A172 (cell line): ENCODE measurements at regions not wholly inside any gene's neighbourhood (a gene's known extent, or its start where the extent isn't known, plus 50 kb on each side); places are given as distances from the start of the nearest gene placed in this dataset.
A peak's percentile ranks its signal among the peaks of the same experiment; 100 is the strongest.
"Not testable (repeated sequence)": the region's sequence is repeated elsewhere in the genome, so short reads cannot be mapped to it uniquely, and the experiment has no call there.

Experiments used
- DNase-seq: peaks from one replicate; pipeline ENCODE4 v3.0.0-alpha.2; 2015; ENCODE audit warnings: low spot score

- no peak for DNase-seq
These were observed 130.9 kb downstream of the DIRAS2 start for GRCh38 chr9:90511711-90512110.

DNA sequence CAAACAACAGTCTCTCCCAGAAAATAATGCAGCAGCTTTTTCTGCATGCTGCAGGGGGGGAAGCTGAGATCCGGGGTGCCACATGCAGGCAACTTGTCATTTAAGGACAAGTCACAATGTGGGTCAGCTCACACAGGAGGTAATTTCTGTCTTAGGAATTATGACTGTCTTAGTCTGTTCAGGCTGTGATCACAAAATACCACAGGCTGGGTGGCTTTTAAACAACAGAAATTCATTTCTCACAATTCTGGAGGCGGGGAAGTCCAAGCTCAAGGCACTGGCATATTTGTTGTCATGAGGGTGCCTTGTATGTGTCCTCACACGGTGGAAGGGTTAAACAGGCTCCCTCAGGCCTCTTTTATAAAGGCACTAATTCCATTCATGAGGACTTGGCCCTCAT lies 127.7 kb downstream of the DIRAS2 start:
- DNase-seq = no peak

DNA sequence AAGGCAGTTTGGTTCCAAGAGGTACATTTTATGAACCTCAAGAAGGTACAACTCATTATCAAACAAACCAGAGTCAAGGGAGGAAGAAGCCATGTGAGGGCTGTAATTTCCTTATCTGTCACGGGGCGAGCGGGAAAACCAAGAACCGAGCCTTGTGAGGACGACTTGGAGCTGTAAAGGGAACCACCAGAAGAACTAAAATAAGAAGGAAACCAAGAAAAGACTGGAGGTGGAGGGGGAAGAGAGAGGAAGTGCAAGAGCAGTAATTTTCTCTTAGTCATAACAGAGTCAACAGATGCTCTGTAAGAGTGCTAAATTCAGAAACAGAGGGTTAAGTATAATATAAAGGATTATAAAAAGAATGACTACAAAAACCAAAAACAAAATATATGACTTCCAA lies 127.1 kb downstream of the DIRAS2 start:
- DNase-seq = no peak

GRCh38 chr9:90517103-90517502 lies 125.5 kb downstream of the DIRAS2 start:
- DNase-seq = no peak

DNA sequence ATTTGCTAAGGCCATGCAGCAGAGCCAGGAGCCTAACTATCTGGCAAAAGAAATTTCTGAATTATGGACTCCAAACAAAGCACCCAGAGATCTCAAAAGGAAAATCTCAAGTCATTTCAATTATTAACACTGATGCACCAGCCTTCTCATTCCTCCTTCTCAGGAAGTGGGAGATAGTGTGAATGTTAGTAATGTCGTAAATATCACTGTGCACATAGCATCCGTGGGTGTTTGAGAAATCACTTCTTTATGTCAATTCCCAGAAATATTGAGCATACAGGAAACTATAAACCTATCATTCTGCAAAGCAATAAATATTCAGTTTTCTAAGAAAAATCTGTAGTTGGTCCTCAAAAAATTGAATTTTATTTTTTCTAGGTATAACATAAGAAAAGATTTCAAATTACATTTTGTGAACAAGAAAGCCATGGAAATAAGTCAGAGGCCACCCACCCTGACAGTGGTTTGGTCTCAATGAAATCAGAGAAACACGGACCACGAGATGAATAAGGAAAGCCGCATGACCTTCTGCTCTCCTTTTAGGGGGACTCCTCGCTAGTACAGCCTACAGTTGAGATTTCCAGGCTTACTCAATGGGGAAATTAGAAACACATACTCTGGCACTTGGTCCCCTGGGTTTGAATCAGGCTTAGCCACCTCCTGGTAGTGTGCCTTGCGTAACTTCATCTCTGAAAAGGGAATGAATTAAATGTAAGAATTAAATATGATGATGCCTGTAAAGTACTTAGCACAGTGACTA lies 120.6 kb downstream of the DIRAS2 start:
- DNase-seq = no peak

DNA sequence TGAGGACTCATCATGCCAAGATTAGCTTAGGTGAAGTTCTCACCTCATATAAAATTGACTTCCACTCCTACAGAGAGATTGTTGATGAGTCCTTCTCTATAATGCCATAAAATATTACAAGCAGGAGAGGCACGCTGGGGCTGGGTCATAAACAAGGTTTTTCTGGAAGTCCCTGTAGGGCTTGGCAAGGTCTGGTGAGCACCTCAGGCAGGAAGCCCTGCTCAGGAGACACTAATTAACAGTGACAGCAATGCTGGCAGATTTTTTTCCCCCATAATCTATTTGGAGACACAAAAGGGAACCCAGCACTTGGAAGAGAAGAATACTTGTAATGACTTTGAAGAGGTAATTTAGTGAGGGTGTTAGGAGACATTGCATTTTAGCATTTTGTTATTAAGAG lies 118.7 kb downstream of the DIRAS2 start:
- DNase-seq = no peak

GRCh38 chr9:90526386-90526785 lies 116.2 kb downstream of the DIRAS2 start:
- no peak for DNase-seq

DNA sequence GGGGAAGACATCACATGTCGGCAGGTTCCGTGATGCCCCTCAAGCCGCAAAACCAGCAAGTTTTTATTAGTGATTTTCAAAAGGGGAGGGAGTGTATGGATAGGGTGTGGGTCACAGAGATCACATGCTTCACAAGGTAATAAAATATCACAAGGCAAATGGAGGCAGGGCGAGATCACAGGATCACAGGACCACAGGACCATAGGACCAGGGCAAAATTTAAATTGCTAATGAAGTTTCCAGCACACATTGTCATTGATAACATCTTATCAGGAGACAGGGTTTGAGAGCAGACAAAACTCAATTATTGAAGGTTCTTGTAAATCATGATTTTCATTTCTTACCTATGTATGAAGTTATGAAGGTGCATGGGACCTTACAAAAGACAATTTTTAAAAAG lies 106.5 kb downstream of the DIRAS2 start:
- not testable (repeated sequence) for DNase-seq

DNA sequence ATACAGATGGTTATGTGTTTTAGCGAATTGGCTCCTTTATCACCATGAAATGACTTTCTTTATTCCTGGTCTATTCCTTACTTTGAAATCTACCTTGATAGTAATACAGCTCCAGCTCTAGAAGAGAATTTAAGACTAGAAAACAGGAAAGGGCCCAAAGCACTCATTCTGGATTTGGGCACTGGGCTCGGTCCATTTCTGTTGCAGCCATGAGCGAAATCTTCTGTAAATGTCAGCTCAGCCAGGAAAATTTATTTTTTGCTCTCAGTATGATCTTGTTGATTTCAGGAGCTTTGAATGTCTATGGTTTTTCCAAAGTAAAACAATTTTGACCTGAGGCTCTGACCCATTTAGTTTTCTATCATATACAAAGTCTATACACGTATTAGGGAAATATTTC lies 104.1 kb downstream of the DIRAS2 start:
- DNase-seq = no peak

DNA sequence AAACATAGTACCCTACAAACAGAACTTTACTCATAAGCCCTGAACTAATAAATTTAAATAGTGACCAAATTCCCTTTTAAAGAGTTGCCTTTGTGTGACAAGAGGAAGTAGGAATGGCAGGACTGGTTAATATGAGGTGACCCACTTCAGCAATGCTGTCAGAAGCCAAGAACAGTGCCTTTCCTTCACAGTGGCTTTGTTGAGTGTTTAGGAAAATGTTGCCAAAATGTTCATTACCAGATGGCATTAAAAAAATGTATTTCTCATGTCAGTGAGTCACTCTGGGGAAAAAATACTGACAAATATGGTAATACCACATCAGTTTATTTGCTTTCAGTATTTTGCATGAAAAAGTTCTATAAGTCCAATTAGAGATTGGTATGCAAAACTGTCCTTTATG lies 103.3 kb downstream of the DIRAS2 start:
- DNase-seq = no peak

DNA sequence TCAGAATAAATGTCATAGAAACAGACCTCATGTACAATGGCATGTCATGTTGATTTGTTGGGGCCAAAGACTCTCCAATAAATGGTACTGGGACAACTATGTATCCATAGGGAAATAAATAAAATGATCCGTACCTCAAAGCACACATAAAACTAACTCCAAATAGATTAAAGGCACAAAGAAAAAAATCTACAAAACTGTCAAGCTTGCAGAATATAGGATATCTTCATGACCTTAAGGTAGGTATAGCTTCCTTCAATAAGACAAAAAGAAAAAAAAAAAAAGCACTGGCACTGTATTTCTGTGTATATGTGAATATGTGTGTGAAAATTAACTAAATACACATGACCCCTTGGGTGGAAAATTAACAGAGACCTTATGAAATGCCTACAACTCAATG lies 101.9 kb downstream of the DIRAS2 start:
- DNase-seq = no peak

- no peak for DNase-seq
These were observed 98.1 kb downstream of the DIRAS2 start for GRCh38 chr9:90544488-90544887.

GRCh38 chr9:90546200-90546599 lies 96.4 kb downstream of the DIRAS2 start:
- DNase-seq = peak; percentile 95

GRCh38 chr9:90547896-90548295 lies 94.7 kb downstream of the DIRAS2 start:
- peak; percentile 8 for DNase-seq

GRCh38 chr9:90552317-90552716 lies 90.3 kb downstream of the DIRAS2 start:
- no peak for DNase-seq

DNA sequence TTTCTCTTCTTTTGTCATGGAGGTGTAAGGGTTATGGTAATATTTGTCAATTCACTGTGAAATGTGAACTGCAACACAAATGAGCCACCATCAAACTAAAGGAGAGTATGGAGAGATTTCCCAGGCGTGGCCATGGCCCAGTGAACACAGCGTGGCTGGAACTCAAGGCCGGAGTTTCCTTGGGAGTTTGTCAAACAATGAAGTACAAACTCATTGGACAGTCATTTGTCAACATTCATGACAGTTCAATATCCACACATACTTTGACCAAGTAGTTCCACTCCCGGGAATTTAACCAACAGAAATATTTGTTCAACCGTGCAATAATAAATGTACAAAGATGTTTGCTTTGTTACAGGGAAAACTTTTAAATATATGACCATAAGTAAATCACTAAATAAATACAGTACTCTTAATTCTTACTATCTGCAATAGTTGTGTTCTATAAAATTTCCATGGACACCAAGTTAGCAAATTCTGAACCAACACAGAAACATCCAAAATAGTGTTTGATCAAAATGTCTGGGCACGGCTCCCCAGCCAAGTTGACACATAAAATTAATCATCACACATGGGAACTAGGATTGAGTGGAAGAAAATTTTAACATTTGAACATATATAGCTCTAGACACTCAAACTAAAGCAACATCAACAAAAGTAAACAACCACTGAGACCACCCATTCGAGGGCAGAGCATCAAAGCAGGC lies 87.1 kb downstream of the DIRAS2 start:
- no peak for DNase-seq

- DNase-seq = no peak
These were observed 85.5 kb downstream of the DIRAS2 start for GRCh38 chr9:90556897-90557675.

DNA sequence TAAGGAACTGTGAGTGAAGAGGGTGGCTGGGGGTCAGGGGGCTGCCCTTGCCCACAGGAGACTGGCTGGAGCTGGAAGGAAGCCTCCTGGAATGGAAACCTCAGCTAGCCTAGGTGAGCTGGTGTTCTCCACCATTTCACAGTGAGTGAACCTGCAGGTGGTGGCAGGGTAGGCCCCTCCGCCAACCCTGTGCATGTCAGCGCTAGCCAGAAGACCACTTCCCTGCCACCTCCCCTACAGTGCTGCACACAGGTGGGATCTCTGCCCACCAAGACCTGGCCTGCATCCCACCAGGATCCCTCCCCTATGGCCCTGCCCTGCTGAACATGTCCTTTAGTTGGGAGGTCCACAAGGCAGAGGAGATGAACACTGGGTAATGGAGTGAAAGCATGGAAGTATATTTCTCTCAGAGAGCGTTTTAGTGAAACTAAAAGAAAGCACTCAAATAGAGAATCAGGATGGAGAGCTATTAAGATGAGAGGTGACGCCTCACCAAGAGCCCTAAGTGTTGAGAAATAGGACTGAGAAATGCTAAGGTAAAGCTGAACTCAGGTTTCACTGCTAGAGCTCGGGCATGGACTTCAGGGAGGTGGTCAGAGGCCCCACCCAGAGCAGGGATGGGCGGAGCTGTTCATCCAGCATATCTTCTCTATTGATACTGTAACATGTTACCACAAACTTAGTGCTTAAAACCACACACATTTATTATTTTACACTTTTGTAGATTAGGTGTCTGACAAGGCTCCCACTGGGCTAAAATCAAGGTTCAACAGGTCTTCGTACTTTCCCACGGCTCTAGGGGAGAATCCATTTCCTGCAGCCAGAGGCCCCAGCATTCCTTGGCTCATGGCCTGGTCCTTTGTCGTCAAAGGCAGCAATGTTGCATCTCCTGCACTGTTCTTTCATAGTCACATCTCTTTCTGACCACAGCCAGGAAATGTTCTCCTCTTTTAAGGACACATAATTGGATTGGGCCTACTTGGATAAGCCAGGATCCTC lies 83.2 kb downstream of the DIRAS2 start:
- no peak for DNase-seq
